Heart right ventricle (tissue), 16 donors: ENCODE measurements at regions not wholly inside any gene's neighbourhood (a gene's known extent, or its start where the extent isn't known, plus 50 kb on each side); places are given as distances from the start of the nearest gene placed in this dataset.

ENCODE experiments used
- ATAC-seq, 8 donors: fragments of 200-7000 bp; cut with Tn5 transposase; one replicate each; pipeline ENCODE4 v1.9.1; 2020; ENCODE audit warnings: mild to moderate bottlenecking in 8 of 8, moderate library complexity in 8 of 8, moderate number of reproducible peaks in 1 of 8
- DNase-seq, 2 donors: peaks; one replicate each; pipeline ENCODE4 v3.0.0-alpha.2; 2020
- H3K27ac ChIP-seq, 10 donors: fragments of 200-600 bp; sonication (generic) in 2 of 10; one replicate each; pipeline versions ENCODE4 v1.5.0 to v1.8.0; 2020 to 2022; ENCODE audit warnings: mild to moderate bottlenecking in 3 of 10
- H3K27me3 ChIP-seq, 7 donors: fragments of 200-600 bp; one replicate each; pipeline ENCODE4 v1.8.0; 2021 to 2022; ENCODE audit warnings: mild to moderate bottlenecking in 2 of 7
- H3K36me3 ChIP-seq, 9 donors: fragments of 200-600 bp; sonication (generic) in 1 of 9; one replicate each; pipeline versions ENCODE4 v1.5.0 to v1.8.0; 2020 to 2022; ENCODE audit warnings: mild to moderate bottlenecking in 2 of 9
- H3K4me1 ChIP-seq, 9 donors: fragments of 200-600 bp; sonication (generic) in 1 of 9; one replicate each; pipeline versions ENCODE4 v1.5.0 to v1.8.0; 2020 to 2022; ENCODE audit warnings: mild to moderate bottlenecking in 4 of 9
- H3K4me3 ChIP-seq, 10 donors: fragments of 200-600 bp; sonication (generic) in 2 of 10; one replicate each; pipeline versions ENCODE4 v1.5.0 to v1.8.0; 2020 to 2022; ENCODE audit warnings: mild to moderate bottlenecking in 7 of 10, moderate library complexity in 2 of 10
- H3K9me3 ChIP-seq, 11 donors: fragments of 200-600 bp in 10 of 11; sonication (generic) in 2 of 11; one replicate each; pipeline versions ENCODE4 v1.5.0 to v1.8.0; 2013 to 2022; ENCODE audit warnings: mild to moderate bottlenecking in 2 of 11, control low read depth in 1 of 11, moderate library complexity in 1 of 11
- WGBS, 2 donors: extraction: QIAGEN DNeasy Blood & Tissue Kit; methylation state at CpG; one replicate each; pipeline ENCODE4 v1.1.7; 2013; ENCODE audit warnings: inconsistent platforms in 1 of 2; 5-methylcytosine and 5-hydroxymethylcytosine counted together
- intact Hi-C, 10 donors: fragments of 100-400 bp; cut with DNase I; formaldehyde crosslinking; loops; one replicate each; pipeline versions ENCODE4 v1.11.1 to v1.14.2; 2022
- TF ChIP-seq, protein P1 (sequence below), 9 donors: fragments of 200-600 bp; sonication (generic) in 2 of 9; IDR thresholded peaks; one replicate each; pipeline versions ENCODE4 v1.5.0 to v1.8.0; 2021 to 2022; ENCODE audit warnings: antibody characterized with exemption in 9 of 9, mild to moderate bottlenecking in 5 of 9, moderate library complexity in 1 of 9
- donor health status: Arrhythmogenic right ventricular cardiomyopathy.
- donor health status: ischemic (EF 13 %, LVEDD 7.1; RV severe dilation, severe dysfunction).
- donor health status: healthy with polysubstance abuse.
- donor health status: DM: no; HTN: yes; CAD: no.
- donor health status: DM: no; HTN: no; CAD: no.
- donor health status: ischemic (EF 25% LVEDD 6.9; RV normal size, moderate dysfunction).
- donor health status: ischemic (EF 25% LVEDD 5.7; RV mildly dilated, moderate dysfunction).
- donor health status: healthy.
- donor health status: DM: yes; HTN: yes; CAD: no.
- donor health status: Ischemic cardiomyopathy.
- donor health status: ischemic (EF 35%, LVEDD 5.7; RV mildly dilated, moderate dysfunction).
- donor health status: nonischemic (EF 11% LVEDD 7.7; RV severe dilation, severe dysfunction).
- donor health status: DM: yes; HTN: yes; CAD: no.
- donor health status: PGD.
- donor health status: ischemic (EF 29% LVEDD 5.4; RV normal size, mild dysfunction).
- donor health status: nonischemic (EF 23%, LVEDD 6.1; RV moderate dilation, normal function).

DNA sequence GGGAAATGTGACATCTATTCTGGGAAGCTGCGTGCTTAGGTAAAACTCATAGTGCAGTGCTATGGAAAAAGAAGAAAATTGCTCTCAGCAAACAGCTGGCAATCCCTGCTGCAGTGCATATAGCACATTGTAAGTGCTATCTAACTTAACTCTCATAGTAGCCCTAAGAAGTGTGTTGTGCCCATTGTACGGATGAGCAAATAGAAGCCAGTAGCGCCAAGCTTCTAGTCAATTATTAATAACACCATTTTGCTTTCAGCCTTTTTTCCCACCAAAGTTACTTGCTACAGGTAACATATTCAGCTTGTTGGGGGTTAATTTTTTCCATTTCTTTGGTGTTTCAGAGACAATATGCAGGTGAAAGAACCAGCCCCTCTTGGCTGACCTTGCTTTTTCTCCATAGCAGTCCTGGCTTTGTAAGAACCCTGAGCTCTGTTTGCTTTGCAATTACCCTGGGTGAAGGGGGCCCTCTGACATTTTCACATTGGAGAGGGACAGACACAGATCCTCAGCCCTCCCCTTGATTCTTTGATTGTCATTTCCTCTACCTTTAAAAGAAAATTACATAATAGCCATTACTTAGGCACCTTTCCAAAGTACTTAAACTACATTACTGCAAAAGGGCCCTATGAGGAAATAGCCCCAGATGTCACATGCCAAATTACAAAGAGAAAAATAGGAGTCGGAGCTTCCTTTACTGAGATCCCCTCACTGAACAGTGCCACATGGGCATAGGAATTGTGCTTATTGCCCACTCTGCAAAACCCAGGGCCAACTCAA lies 576.2 kb upstream of the TBX3 start:
- DNase-seq (no peak), ATAC-seq (no peak)
- 91 to 92% methylated on average over 4 of the region's 4 CpGs for WGBS, 2 donors
- Histone ChIP-seq H3K27me3 (peaks cover 0 to 13% (median 0%) of the 10 kb centered on the region in 7 donors), H3K9me3 (no peaks in the 10 kb centered on the region), H3K27ac (no peak overlapping the region), H3K4me3 (no peak overlapping the region), H3K4me1 (no peaks in the 10 kb centered on the region), H3K36me3 (no peaks in the 10 kb centered on the region)
- TF ChIP-seq, protein P1, sequence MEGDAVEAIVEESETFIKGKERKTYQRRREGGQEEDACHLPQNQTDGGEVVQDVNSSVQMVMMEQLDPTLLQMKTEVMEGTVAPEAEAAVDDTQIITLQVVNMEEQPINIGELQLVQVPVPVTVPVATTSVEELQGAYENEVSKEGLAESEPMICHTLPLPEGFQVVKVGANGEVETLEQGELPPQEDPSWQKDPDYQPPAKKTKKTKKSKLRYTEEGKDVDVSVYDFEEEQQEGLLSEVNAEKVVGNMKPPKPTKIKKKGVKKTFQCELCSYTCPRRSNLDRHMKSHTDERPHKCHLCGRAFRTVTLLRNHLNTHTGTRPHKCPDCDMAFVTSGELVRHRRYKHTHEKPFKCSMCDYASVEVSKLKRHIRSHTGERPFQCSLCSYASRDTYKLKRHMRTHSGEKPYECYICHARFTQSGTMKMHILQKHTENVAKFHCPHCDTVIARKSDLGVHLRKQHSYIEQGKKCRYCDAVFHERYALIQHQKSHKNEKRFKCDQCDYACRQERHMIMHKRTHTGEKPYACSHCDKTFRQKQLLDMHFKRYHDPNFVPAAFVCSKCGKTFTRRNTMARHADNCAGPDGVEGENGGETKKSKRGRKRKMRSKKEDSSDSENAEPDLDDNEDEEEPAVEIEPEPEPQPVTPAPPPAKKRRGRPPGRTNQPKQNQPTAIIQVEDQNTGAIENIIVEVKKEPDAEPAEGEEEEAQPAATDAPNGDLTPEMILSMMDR (IDR thresholded peaks at IDR 0.05) = no peak
- intact Hi-C loops = loop anchor here in 1 of 10 donors (1.0 kb wide), 1 partner anchor 25 kb away; no protein-coding TSS in a partner anchor

DNA sequence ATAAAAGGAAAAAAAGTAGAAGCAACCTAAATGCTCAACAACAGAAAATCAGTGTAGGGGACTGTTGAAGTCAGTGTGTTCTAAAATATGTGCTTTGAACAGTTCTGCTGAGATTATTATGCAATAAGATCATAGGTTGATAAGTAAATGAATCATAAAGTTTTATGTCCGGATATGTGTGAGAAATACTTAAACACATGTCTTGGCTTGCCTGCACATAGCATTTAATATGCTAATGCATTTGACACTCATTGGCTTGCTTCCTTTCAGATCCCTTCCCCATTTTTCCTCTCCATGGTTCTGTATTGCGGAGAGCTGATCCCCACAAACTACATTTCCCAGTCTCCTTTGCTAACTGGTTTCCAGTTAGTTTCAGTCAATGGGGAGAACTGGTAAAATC lies 573.8 kb upstream of the TBX3 start:
- intact Hi-C loops = no loop called here
- peaks cover 0 to 16% (median 0%) of the 10 kb centered on the region in 7 donors for H3K27me3 ChIP-seq
- DNase-seq (no peak), ATAC-seq (no peak)
- no peak overlapping the region for H3K27ac ChIP-seq
- no peak overlapping the region for H3K4me3 ChIP-seq
- TF ChIP-seq, protein P1 (IDR thresholded peaks at IDR 0.05) = no peak
- H3K36me3 ChIP-seq = no peaks in the 10 kb centered on the region
- no peaks in the 10 kb centered on the region for H3K4me1 ChIP-seq
- WGBS, 2 donors = 85 to 89% methylated on average over 2 of the region's 2 CpGs
- H3K9me3 ChIP-seq = no peaks in the 10 kb centered on the region

DNA sequence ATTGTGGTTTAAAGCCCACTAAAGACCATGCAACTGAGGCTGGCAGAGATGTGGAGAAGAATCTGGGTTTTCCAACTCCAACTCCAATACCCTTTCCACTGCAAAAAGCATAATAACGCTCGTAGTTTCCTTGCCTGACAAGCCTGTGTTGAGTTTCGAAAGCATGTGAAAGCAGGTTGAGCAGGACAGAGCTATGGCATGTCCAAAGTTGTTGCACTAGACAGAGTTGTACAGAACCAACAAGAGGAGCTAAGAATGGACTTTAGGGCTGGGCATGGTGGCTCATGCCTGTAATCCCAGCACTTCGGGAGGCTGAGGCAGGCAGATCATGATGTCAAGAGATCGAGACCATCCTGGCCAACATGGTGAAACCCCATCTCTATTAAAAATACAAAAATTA lies 572.0 kb upstream of the TBX3 start:
- Histone ChIP-seq H3K36me3 (no peaks in the 10 kb centered on the region), H3K4me1 (no peaks in the 10 kb centered on the region), H3K27me3 (peaks cover 0 to 17% (median 4%) of the 10 kb centered on the region in 7 donors), H3K27ac (no peak overlapping the region), H3K4me3 (no peak overlapping the region), H3K9me3 (no peaks in the 10 kb centered on the region)
- WGBS, 2 donors = 80 to 87% methylated on average over 5 of the region's 5 CpGs
- no peak for ATAC-seq
- TF ChIP-seq, protein P1 (IDR thresholded peaks at IDR 0.05) = no peak
- DNase-seq = no peak
- intact Hi-C loops = no loop called here

DNA sequence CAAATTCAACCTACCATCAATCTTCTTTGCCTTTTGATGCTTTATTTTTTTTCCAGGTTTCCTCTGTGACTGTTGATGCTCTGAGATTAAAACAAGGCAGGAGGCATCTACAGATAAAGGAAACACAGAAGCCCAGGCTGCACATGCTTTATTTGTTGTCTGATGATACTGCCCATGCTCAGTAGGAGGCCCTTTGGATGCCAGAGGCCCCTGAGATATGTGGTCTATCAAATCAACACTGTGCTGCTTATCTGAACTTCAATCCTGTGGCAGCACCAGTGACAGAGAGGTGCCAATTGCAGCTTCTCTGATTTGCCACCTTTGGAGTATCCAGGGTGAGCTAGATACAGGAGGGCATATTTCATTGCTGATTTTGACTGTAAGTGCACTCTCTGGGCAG lies 571.3 kb upstream of the TBX3 start:
- H3K27me3 ChIP-seq = peaks cover 0 to 22% (median 4%) of the 10 kb centered on the region in 7 donors
- DNase-seq (no peak), ATAC-seq (no peak)
- TF ChIP-seq, protein P1 (IDR thresholded peaks at IDR 0.05) = no peak
- H3K4me1 ChIP-seq = no peaks in the 10 kb centered on the region
- H3K4me3 ChIP-seq = no peak overlapping the region
- H3K36me3 ChIP-seq = no peaks in the 10 kb centered on the region
- no peaks in the 10 kb centered on the region for H3K9me3 ChIP-seq
- intact Hi-C loops = no loop called here
- H3K27ac ChIP-seq = no peak overlapping the region
